ENCODE measurements at regions not wholly inside any gene's neighbourhood (a gene's known extent, or its start where the extent isn't known, plus 50 kb on each side); places are given as distances from the start of the nearest gene placed in this dataset.

GRCh38 chr13:88395804-88396203 lies 724.6 kb downstream of the SLITRK5 start (continued):
- no peak for TF ChIP-seq CDX4 (CRISPR knock-in tag; IDR thresholded peaks at IDR 0.05; ENCODE audit: borderline replicate concordance)

- CTCF ChIA-PET, result no interaction called here
- Mint-ChIP-seq H3K9me3 (peaks cover 12% of the 10 kb centered on the region), H3K27me3 (ENCODE audit: low read depth) (no peaks in the 10 kb centered on the region), H3K4me3 (no peak overlapping the region), H3K36me3 (peaks cover 4% of the 10 kb centered on the region), H3K27ac (no peak overlapping the region), H3K4me1 (peaks cover 4% of the 10 kb centered on the region; the same call in 1 of the 2 replicates)
- ATAC-seq, result no peak
- TF ChIP-seq ZNF281 (CRISPR knock-in tag; IDR thresholded peaks at IDR 0.05) (no peak), CDX4 (CRISPR knock-in tag; IDR thresholded peaks at IDR 0.05; ENCODE audit: borderline replicate concordance) (no peak), ZNF423 (CRISPR knock-in tag; IDR thresholded peaks at IDR 0.05) (no peak), FOXK1 (CRISPR knock-in tag; IDR thresholded peaks at IDR 0.05) (no peak), JAZF1 (CRISPR knock-in tag; IDR thresholded peaks at IDR 0.05) (no peak), NFE2L1 (CRISPR knock-in tag; IDR thresholded peaks at IDR 0.05) (no peak), HMGA2 (CRISPR knock-in tag; IDR thresholded peaks at IDR 0.05) (no peak), ZNF219 (CRISPR knock-in tag; IDR thresholded peaks at IDR 0.05; ENCODE audit: borderline replicate concordance) (no peak), ZNF121 (CRISPR knock-in tag; IDR thresholded peaks at IDR 0.05) (no peak), IRF2 (CRISPR knock-in tag; IDR thresholded peaks at IDR 0.05; ENCODE audit: borderline replicate concordance, low read depth) (no peak), NFATC4 (CRISPR knock-in tag; IDR thresholded peaks at IDR 0.05) (no peak), ATF2 (CRISPR knock-in tag; IDR thresholded peaks at IDR 0.05; ENCODE audit: borderline replicate concordance, low read depth) (no peak), NR3C1 (CRISPR knock-in tag; conservative IDR thresholded peaks at IDR 0.05; ENCODE audit: low read depth) (no peak), IRF1 (CRISPR knock-in tag; IDR thresholded peaks at IDR 0.05) (no peak), CREB1 (CRISPR knock-in tag; IDR thresholded peaks at IDR 0.05) (no peak), ARID4B (CRISPR knock-in tag; IDR thresholded peaks at IDR 0.05; ENCODE audit: borderline replicate concordance) (no peak), ZBTB43 (CRISPR knock-in tag; IDR thresholded peaks at IDR 0.05) (no peak)
- POLR2A ChIA-PET, result no interaction called here
- no peak for DNase-seq (ENCODE audit: low spot score)
Measured at GRCh38 chr13:88411696-88412095, 740.5 kb downstream of the SLITRK5 start.
